GM18502 (cell line): ENCODE measurements at regions not wholly inside any gene's neighbourhood (a gene's known extent, or its start where the extent isn't known, plus 50 kb on each side); places are given as distances from the start of the nearest gene placed in this dataset.

Experiments
- ATAC-seq: cut with Tn5 transposase; IDR thresholded peaks from one replicate; pipeline ENCODE4 v1.9.1; 2021; ENCODE audit warnings: mild to moderate bottlenecking; ENCODE audit not compliant: unreplicated experiment, poor library complexity

GRCh38 chr1:170267317-170267716, 121.6 kb downstream of the NTMT2 start:
- ATAC-seq: no peak

GRCh38 chr1:170271430-170272161, 125.8 kb downstream of the NTMT2 start:
- ATAC-seq: no peak

DNA sequence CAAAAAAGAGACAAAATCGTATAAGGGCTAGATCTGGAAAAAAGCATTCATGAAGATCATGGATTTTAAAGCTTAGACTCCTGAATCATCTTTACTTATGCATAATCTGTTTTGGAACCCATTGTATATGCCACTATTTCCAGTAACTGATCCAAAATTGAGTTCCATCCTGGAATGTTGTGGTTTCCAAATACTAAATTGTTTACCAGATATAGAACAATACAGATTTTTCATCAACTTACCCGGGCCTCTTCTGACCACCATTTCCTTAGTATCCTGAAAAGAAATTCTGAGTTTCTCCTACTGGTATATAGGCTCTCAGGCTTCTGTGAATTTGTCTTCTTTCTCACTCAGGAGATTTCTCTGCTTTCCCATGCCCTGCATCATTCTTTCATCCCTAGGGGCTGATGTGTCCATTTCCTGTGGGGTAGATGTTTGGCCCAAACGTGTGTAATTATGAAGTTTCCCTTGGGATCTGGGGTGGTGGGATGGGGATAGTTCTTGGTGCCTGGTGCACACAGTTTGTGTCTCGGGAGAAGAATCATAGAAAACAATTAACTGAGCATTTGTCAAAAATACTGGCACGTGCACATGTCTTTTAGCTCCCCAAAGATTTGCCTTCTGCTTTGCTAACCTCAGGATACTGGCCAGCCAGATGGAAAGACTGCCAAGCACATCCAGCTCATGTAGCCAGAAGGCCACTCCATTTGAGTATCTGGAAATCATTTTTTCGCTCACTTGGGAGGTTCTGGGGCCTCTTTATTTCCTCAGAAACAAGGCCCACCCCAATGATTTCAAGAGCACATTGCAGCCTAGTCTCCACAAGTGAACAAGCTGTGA, 127.8 kb downstream of the NTMT2 start:
- ATAC-seq: no peak

- no peak for ATAC-seq
Observed at GRCh38 chr1:170274131-170274501, 128.4 kb downstream of the NTMT2 start.

DNA sequence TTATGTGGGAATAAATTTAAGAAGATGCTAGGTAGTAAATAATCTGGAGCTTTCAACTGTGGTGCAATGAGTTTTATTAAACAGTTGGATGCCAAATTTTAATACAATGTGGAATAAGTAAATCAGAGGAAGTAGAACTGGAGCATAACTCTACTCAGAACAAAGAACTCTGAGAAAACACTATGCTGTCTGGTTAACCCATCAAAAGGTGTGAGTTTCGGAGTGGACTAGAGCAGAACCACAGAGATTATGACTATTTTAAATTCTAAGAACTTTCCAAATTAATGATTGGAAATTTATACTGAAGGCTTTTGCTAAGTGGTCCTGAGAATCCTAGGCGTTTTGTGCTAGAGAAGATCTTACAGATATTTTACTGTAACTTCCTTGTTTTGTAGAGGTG, 132.2 kb downstream of the NTMT2 start:
- no peak for ATAC-seq

DNA sequence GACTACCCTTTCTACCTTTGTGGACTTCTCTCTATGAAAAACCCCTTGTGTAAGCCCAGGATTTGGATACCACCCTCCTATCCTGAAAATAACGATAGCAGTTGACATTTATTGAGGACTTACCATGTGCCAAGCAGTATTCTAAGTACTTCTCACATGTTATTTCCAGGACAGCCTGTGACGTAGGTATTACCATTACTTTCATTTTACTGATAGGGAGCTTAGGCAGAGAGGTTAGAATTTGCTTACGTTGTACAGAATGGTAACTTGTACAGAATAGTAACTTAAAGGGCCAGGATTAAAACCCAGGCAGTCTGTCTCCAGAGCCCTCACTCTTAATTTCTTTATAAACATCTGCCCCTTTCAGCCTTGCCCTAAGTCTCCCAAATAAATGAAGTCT, 138.3 kb downstream of the NTMT2 start:
- no peak for ATAC-seq

GRCh38 chr1:170284512-170284911, 138.8 kb downstream of the NTMT2 start:
- no peak for ATAC-seq

DNA sequence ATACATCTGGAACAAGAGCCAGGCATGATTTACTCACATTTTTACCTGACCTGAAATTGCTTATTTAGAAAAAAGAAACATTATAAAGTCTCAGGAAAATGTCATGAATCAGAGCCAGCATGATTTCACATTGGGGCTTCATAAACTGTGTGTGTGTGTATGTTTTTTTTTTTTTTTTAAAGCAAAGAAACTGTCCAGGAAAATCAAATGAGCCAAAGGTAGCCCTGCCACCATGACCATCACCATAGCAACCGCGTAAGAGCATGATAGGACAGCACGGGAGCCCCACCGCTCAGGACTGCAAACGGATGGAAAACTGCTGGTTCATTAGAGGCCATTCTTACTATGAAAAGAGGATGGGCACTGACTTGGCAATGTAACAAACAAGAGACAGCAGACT, 139.2 kb downstream of the NTMT2 start:
- ATAC-seq: no peak

DNA sequence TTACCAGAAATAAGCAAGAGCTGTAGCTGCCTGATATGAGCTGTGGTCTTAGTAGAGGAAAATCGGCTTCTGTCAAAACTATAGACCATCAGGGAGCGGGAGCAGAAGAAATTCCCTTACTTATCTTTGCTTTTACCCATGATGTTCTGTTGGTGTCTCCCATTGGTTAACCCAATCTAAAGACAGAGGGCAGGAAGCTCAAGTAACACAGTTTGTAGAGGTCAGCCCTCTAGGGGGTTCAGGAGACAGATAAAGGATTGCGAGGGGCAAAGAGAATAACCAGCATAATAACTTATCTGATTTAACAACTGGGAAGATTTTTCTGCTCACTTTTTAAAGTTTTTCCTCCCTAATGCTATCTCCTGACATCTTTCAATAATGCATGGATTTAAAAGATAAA, 142.4 kb downstream of the NTMT2 start:
- no peak for ATAC-seq

- no peak for ATAC-seq
Observed at GRCh38 chr1:170290276-170290675, 144.5 kb downstream of the NTMT2 start.

DNA sequence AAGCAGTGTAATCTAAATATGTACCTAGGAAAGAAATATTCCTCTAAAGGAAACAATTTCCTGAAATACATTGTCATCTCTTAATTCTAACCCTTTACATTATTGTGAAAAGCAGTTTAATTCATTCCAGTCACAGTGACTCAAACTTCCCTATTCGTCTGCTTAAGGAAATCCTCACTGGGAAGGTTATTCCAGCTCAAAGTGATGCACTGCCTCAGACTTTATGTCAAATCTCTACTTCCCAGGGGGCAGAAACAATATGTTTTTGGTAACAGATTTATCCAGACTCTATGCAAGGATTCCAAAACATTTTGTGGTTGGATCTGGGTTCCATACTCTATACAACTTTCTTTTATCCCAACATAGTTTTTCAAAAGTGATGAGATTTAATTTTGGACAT, 145.2 kb downstream of the NTMT2 start:
- ATAC-seq: no peak

DNA sequence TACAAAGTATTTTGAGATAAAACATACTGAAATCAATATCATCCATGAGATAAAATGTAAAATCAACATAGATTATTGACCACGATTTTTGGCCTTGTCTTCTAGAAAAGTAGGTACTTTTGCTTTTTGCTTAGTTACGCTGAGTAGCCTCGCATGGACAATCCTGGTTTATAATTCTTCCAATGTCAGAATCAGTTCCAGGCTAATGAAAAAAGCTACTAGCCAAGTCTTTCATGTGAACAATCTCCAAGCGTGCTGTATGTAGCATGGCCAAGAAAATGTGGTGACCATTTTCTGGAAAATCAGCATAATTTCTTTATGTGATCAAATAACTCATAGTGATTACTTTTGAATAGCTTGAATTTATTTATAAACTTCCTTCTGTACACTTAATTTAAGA, 145.8 kb downstream of the NTMT2 start:
- no peak for ATAC-seq

- ATAC-seq: no peak
Observed at GRCh38 chr1:170296211-170296610, 150.5 kb downstream of the NTMT2 start.

DNA sequence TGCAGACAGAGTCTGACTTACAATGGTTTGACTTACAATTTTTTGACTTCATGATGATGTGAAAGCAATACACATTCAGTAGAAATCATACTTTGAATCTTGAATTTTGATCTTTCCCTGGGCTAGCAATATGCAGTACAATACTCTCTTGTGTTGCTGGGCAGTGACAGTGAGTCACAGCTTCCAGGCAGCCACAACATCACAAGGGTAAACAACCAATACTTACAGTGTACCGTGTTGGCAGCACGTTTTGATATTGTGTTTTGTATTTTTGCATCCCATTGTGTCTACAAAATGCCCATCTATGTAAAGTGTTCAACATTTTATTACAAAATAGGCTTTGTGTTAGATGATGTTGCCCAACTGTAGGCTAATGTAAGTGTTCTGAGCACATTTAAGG, 150.9 kb downstream of the NTMT2 start:
- ATAC-seq: no peak

- no peak for ATAC-seq
Observed at GRCh38 chr1:170301596-170301995, 155.8 kb downstream of the NTMT2 start.

DNA sequence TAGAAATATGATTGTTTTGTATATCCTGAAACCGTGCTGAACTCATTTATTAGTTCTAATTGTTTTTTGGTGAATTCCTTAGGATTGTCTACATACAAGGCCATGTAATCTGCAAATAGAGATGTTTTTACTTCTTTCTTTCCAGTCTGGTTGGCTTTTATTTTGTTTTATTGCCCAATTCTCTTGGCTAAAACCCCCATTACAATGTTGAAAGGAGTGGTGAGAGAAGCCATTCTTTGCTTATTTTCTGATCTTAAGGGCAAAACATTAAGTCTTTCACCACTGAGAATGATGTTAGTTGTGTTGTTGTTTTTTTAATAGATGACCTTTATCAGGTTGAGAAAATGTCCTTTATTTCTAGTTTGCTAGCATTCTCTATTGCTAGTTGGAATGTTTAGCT, 157.3 kb downstream of the NTMT2 start:
- ATAC-seq: no peak

DNA sequence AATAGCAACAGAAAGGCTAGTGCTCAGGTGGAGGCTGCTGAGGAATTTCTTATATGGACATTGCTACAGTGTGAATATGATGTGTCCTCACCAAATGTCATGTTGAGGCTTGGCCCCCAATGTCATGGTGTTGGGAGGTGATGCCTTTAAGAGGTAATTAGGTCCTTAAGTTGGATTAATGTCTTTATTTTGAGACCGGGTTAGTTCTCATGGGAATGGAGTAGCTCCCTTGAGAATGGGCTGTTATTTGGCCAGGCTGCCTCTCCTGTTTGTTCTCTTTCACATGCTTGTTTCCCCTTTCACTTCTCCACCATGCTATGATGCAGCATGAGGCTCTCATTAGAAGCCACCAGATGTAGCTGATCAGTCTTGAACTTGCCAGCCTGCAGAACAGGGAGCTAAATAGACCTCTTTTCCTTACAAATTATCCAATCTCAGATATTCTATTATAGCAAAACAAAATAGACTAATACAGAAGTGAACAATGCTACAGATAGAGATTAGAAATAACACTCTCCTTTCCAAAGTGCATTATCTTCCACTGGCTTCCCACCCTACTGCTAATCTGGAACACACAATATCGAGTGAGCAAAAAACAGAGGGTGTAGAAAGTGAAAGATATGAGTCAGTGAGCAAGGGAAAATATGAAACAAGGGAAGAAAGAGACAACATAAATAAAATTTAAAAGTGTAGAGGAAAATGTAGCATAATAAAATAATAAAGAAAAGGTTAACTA, 160.2 kb downstream of the NTMT2 start:
- ATAC-seq: no peak

- no peak for ATAC-seq
Observed at GRCh38 chr1:170306513-170306910, 160.8 kb downstream of the NTMT2 start.

- ATAC-seq: no peak
Observed at GRCh38 chr1:170306948-170307347, 161.2 kb downstream of the NTMT2 start.

GRCh38 chr1:170307426-170307825, 161.7 kb downstream of the NTMT2 start:
- ATAC-seq: no peak

DNA sequence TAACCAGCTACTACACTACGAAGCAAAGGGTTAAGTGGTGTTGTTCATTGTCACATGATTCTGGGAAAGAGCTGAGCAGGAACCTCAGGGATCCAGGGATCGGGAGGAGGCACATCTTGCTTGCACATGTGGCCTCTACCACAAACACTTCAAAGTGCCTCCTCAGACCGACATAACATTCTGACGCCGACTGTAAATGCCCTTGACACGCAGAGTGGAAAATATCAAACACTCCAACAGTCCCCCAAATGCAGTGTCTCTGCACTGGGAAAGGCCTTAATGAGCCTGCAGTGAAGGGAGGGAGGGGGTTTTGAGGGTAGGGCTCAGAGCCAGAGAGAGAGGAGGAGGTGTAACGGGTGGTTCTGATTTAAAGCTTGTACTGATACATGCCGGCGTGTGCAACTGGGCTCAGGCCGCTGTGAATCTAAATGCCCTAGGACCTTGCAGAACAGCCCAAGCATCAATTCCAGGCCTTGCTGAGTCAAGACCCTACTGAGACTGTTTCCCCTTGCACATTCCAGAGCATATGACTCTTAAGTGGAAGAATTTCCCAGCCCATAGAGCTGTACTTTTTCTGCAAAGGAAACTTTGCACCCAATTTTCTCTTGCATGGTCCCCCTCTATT, 163.7 kb downstream of the NTMT2 start:
- no peak for ATAC-seq
